ENCODE measurements at regions not wholly inside any gene's neighbourhood (a gene's known extent, or its start where the extent isn't known, plus 50 kb on each side); places are given as distances from the start of the nearest gene placed in this dataset.

DNA sequence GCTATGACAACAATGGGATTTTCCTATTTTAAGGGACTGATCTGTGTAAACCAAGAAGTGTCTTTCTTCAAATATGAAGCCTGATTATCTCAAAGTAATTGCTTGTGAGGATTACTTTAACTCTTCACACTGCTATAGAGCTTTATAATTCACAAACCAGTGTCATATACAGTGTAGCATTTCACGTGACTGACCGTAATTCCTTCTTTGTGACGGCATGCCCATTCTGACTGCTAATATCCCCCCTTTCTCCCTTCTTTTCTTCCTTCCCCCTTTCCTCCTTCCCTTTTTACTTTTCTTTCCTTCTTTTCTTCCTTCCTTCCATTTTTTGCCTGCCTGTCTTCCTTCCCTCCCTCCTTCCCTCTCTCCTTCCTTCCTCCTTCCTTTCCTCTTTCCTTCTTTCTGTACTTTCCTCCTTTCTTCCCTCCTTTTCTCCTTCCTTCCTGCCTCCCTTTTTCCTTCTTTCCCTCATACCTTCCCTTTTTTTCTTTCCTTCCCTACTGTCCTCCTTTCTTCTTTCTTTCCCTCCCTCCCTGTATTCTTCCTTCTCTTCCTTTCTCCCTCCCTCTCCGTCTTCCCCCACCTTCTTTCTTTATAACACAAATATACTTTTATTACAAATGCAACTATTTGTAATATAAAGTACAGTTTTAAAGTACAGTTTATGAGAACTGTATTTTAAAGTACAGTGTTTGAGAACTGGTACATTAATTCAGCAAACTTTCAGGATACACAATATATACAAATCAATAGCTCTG is 75.0 kb upstream of the EXOC2 start:
- Histone ChIP-seq H3K36me3 (no peaks in the 10 kb centered on the region), H3K4me1 (no peaks in the 10 kb centered on the region), H3K4me3 (no peak overlapping the region), H3K27ac (no peak overlapping the region), H3K27me3 (no peaks in the 10 kb centered on the region), H3K9me3 (no peaks in the 10 kb centered on the region)
- no peak for ATAC-seq
- DNase-seq = no peak
- 67% methylated on average over 4 of the region's 4 CpGs for WGBS (ENCODE audit: insufficient coverage, low coverage, low lambda C conversion rate, missing lambda C conversion rate)
- no peak for TF ChIP-seq POLR2A (IDR thresholded peaks at IDR 0.05)
- TF ChIP-seq, protein P1, sequence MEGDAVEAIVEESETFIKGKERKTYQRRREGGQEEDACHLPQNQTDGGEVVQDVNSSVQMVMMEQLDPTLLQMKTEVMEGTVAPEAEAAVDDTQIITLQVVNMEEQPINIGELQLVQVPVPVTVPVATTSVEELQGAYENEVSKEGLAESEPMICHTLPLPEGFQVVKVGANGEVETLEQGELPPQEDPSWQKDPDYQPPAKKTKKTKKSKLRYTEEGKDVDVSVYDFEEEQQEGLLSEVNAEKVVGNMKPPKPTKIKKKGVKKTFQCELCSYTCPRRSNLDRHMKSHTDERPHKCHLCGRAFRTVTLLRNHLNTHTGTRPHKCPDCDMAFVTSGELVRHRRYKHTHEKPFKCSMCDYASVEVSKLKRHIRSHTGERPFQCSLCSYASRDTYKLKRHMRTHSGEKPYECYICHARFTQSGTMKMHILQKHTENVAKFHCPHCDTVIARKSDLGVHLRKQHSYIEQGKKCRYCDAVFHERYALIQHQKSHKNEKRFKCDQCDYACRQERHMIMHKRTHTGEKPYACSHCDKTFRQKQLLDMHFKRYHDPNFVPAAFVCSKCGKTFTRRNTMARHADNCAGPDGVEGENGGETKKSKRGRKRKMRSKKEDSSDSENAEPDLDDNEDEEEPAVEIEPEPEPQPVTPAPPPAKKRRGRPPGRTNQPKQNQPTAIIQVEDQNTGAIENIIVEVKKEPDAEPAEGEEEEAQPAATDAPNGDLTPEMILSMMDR (IDR thresholded peaks at IDR 0.05) = no peak
- intact Hi-C loops (cut with DNase I) = no loop called here

- 59% methylated on average over 5 of the region's 5 CpGs for WGBS (ENCODE audit: insufficient coverage, low coverage, low lambda C conversion rate, missing lambda C conversion rate)
- no peak for DNase-seq
- no peak overlapping the region for H3K4me3 ChIP-seq
These were observed 73.7 kb upstream of the EXOC2 start for GRCh38 chr6:766625-767024.

GRCh38 chr6:761997-762396 is 69.1 kb upstream of the EXOC2 start:
- TF ChIP-seq, protein P1 (IDR thresholded peaks at IDR 0.05) = no peak
- TF ChIP-seq POLR2A (IDR thresholded peaks at IDR 0.05) = no peak
- DNase-seq (no peak), ATAC-seq (no peak)
- Histone ChIP-seq H3K4me1 (no peaks in the 10 kb centered on the region), H3K9me3 (no peaks in the 10 kb centered on the region), H3K36me3 (no peaks in the 10 kb centered on the region), H3K27me3 (no peaks in the 10 kb centered on the region), H3K27ac (no peak overlapping the region), H3K4me3 (no peak overlapping the region)
- WGBS (ENCODE audit: insufficient coverage, low coverage, low lambda C conversion rate, missing lambda C conversion rate) = 71% methylated on average over 12 of the region's 13 CpGs
- intact Hi-C loops (cut with DNase I) = no loop called here

More at GRCh38 chr6:766625-767024, 73.7 kb upstream of the EXOC2 start:
- intact Hi-C loops (cut with DNase I) = no loop called here
- Histone ChIP-seq H3K4me1 (no peaks in the 10 kb centered on the region), H3K27me3 (no peaks in the 10 kb centered on the region), H3K27ac (no peak overlapping the region), H3K36me3 (no peaks in the 10 kb centered on the region), H3K9me3 (no peaks in the 10 kb centered on the region)
- TF ChIP-seq, protein P1 (IDR thresholded peaks at IDR 0.05) = no peak
- no peak for TF ChIP-seq POLR2A (IDR thresholded peaks at IDR 0.05)
- peak in 1 of 4 donors; percentile 17 for ATAC-seq

- no peak for DNase-seq
These were observed 68.3 kb upstream of the EXOC2 start for GRCh38 chr6:760982-761955.

More at GRCh38 chr6:760982-761955, 68.3 kb upstream of the EXOC2 start:
- H3K27me3 ChIP-seq = no peaks in the 10 kb centered on the region
- no peak for TF ChIP-seq POLR2A (IDR thresholded peaks at IDR 0.05)
- TF ChIP-seq, protein P1 (IDR thresholded peaks at IDR 0.05) = no peak
- no peaks in the 10 kb centered on the region for H3K9me3 ChIP-seq
- no peak for ATAC-seq
- intact Hi-C loops (cut with DNase I) = no loop called here
- no peak overlapping the region for H3K27ac ChIP-seq
- H3K4me3 ChIP-seq = no peak overlapping the region
- no peaks in the 10 kb centered on the region for H3K36me3 ChIP-seq
- H3K4me1 ChIP-seq = no peaks in the 10 kb centered on the region
- 83% methylated on average over 33 of the region's 48 CpGs for WGBS (ENCODE audit: insufficient coverage, low coverage, low lambda C conversion rate, missing lambda C conversion rate)
